CD4-positive, alpha-beta T cell (primary cell): ENCODE measurements at regions not wholly inside any gene's neighbourhood (a gene's known extent, or its start where the extent isn't known, plus 50 kb on each side); places are given as distances from the start of the nearest gene placed in this dataset.

ENCODE experiments used
- ATAC-seq: fragments of 200-7000 bp; cut with Tn5 transposase; one replicate; pipeline ENCODE4 v1.10.0; 2022; ENCODE audit warnings: mild to moderate bottlenecking; ENCODE audit not compliant: poor library complexity
- CTCF ChIA-PET: fragments of 350-600 bp; sonication (Branson Sonifier 250); formaldehyde crosslinking; loops from one replicate; lab custom pipeline; 2021; ENCODE audit warnings: antibody characterized with exemption, inconsistent platforms; lab: Charles Lee
- POLR2A ChIA-PET: fragments of 350-600 bp; sonication (Branson Sonifier 250); formaldehyde crosslinking; loops from one replicate; lab custom pipeline; 2021; ENCODE audit warnings: antibody characterized with exemption, inconsistent platforms; lab: Charles Lee
- DNase-seq, 14 experiments: peaks; one replicate each; pipeline ENCODE4 v3.0.0-alpha.2; 2013 to 2020; ENCODE audit warnings: mixed read lengths in 2 of 14
- H3K27ac ChIP-seq, 2 donors: one replicate each; pipeline versions ENCODE4 v1.5.1 to v1.7.0; 2013; ENCODE audit warnings: low read length in 2 of 2, low read depth in 1 of 2, mild to moderate bottlenecking in 1 of 2
- H3K27me3 ChIP-seq, 2 experiments: 1 replicate in 1 of 2; 2 replicates in 1 of 2; pipeline versions ENCODE4 v1.6.1 to v1.7.0; 2013; ENCODE audit warnings: low read length in 2 of 2, control low read depth in 1 of 2, mild to moderate bottlenecking in 1 of 2, moderate library complexity in 1 of 2; ENCODE audit not compliant: insufficient read depth in 2 of 2, control insufficient read depth in 1 of 2
- H3K36me3 ChIP-seq: one replicate; pipeline ENCODE4 v1.6.1; 2013; ENCODE audit warnings: low read length, control low read depth; ENCODE audit not compliant: insufficient read depth
- H3K4me1 ChIP-seq: one replicate; pipeline ENCODE4 v1.6.1; 2013; ENCODE audit warnings: low read length, control low read depth; ENCODE audit not compliant: insufficient read depth
- H3K4me3 ChIP-seq: one replicate; pipeline ENCODE4 v1.5.1; 2013; ENCODE audit warnings: mild to moderate bottlenecking, low read length, moderate library complexity
- H3K9me3 ChIP-seq, 2 experiments: 1 replicate in 1 of 2; 2 replicates in 1 of 2; pipeline versions ENCODE4 v1.6.1 to v1.7.0; 2013; ENCODE audit warnings: low read length in 2 of 2, mild to moderate bottlenecking in 2 of 2, control low read depth in 1 of 2, moderate library complexity in 1 of 2; ENCODE audit not compliant: control insufficient read depth in 1 of 2, insufficient read depth in 1 of 2
- H3K27ac Mint-ChIP-seq: one replicate; pipeline ENCODE4 v1.8.0; 2020; ENCODE audit warnings: mixed read lengths
- H3K27me3 Mint-ChIP-seq: one replicate; pipeline ENCODE4 v1.8.0; 2021; ENCODE audit warnings: mixed read lengths
- H3K36me3 Mint-ChIP-seq: one replicate; pipeline ENCODE4 v1.8.0; 2021; ENCODE audit warnings: low read depth, mixed read lengths
- H3K4me1 Mint-ChIP-seq: one replicate; pipeline ENCODE4 v1.8.0; 2021; ENCODE audit warnings: low read depth, mixed read lengths
- H3K4me3 Mint-ChIP-seq: one replicate; pipeline ENCODE4 v1.8.0; 2020; ENCODE audit warnings: mild to moderate bottlenecking, mixed read lengths
- H3K9me3 Mint-ChIP-seq: one replicate; pipeline ENCODE4 v1.8.0; 2020; ENCODE audit warnings: mixed read lengths
- CTCF ChIP-seq: fragments of 200-600 bp; IDR thresholded peaks from one replicate; pipeline ENCODE4 v1.8.0; 2022; ENCODE audit warnings: antibody characterized with exemption, mild to moderate bottlenecking
- intact Hi-C, 2 experiments: fragments of 100-400 bp; cut with DNase I in 1 of 2; cut with micrococcal nuclease in 1 of 2; formaldehyde crosslinking; loops; one replicate each; pipeline versions ENCODE4 v1.15.1 to v1.9.0; 2023 to 2025; cut with DNase I, micrococcal nuclease

DNA sequence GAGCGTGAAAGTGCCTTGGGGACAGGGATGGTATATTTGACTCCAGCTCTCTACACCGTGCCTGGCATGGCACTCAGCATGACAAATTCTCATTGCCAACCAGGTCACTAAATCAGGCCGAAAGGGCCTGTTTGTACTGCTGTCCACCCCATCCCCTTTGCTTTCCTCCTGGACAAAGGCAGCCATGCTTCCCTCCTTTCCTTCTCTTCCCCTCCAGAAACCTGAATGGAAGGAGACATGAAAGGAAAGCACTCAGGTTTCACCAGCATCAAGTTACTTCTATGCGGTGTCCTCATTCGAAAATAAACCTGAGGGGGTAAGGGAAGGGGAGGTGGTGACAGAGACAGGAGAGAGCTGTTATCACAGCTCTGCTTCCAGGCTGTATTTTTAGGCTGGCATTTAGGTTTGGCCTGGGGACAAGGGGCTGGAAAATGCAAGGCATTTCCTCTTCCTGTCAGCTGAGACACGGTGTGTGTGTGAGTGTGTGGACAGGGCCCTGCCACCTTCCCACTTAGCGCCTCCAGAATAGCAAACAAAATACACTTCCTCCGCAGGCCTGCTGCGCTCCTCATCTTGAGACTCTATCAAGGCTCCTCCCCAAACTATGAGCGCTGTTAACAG, 79.9 kb upstream of the COL13A1 start:
- Mint-ChIP-seq H3K27ac (no peak overlapping the region), H3K4me1 (no peaks in the 10 kb centered on the region), H3K36me3 (no peaks in the 10 kb centered on the region), H3K27me3 (peaks cover 13% of the 10 kb centered on the region), H3K4me3 (no peak overlapping the region), H3K9me3 (no peaks in the 10 kb centered on the region)
- no peak for TF ChIP-seq CTCF
- no peaks in the 10 kb centered on the region for H3K4me1 ChIP-seq
- H3K27ac ChIP-seq: no peak overlapping the region
- ChIA-PET POLR2A (no interaction called here), CTCF (no interaction called here)
- no peaks in the 10 kb centered on the region for H3K9me3 ChIP-seq
- DNase-seq (no peak), ATAC-seq (no peak)
- H3K27me3 ChIP-seq: peaks cover 8 to 9% of the 10 kb centered on the region in 2 experiments
- no peaks in the 10 kb centered on the region for H3K36me3 ChIP-seq
- intact Hi-C loops: no loop called here
- no peak overlapping the region for H3K4me3 ChIP-seq

GRCh38 chr10:69723653-69724052, 78.1 kb upstream of the COL13A1 start:
- ATAC-seq: no peak
- H3K27ac ChIP-seq: no peak overlapping the region
- Mint-ChIP-seq H3K4me1 (no peaks in the 10 kb centered on the region), H3K27ac (no peak overlapping the region), H3K36me3 (no peaks in the 10 kb centered on the region), H3K4me3 (no peak overlapping the region), H3K9me3 (no peaks in the 10 kb centered on the region), H3K27me3 (peaks cover 17% of the 10 kb centered on the region)
- CTCF ChIA-PET: no interaction called here
- no peaks in the 10 kb centered on the region for H3K9me3 ChIP-seq
- no peaks in the 10 kb centered on the region for H3K4me1 ChIP-seq
- intact Hi-C loops: no loop called here
- H3K27me3 ChIP-seq: peaks cover 8 to 9% of the 10 kb centered on the region in 2 experiments
- DNase-seq: no peak
- H3K4me3 ChIP-seq: no peak overlapping the region
- POLR2A ChIA-PET: no interaction called here
- TF ChIP-seq CTCF: no peak
- no peaks in the 10 kb centered on the region for H3K36me3 ChIP-seq

DNA sequence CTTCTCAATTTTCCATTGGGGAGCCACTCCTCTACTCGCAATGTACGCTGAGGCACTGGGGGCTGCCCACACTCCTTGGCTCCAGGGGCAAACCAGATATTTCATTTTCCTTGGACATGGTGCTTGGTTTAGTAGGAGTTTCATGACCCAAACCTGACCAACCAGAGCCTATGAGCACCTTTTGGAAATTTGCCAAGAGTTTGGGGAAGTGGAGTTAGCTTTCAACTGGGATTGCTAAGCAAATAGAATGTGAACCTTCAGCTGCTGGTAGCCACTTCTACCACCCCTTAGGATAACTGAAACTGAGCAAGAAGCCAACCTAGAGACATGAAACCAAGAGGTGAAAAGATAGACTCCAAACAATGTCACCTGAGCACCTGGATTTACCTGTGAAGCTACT, 74.9 kb upstream of the COL13A1 start:
- Mint-ChIP-seq H3K4me3 (no peak overlapping the region), H3K9me3 (no peaks in the 10 kb centered on the region), H3K36me3 (no peaks in the 10 kb centered on the region), H3K4me1 (no peaks in the 10 kb centered on the region), H3K27me3 (peaks cover 17% of the 10 kb centered on the region), H3K27ac (no peak overlapping the region)
- no peak overlapping the region for H3K27ac ChIP-seq
- H3K27me3 ChIP-seq: peaks cover 3 to 9% of the 10 kb centered on the region in 2 experiments
- ATAC-seq (no peak), DNase-seq (no peak)
- POLR2A ChIA-PET: no interaction called here
- H3K4me3 ChIP-seq: no peak overlapping the region
- no peak for TF ChIP-seq CTCF
- intact Hi-C loops: no loop called here
- CTCF ChIA-PET: no interaction called here
- H3K36me3 ChIP-seq: no peaks in the 10 kb centered on the region
- H3K4me1 ChIP-seq: no peaks in the 10 kb centered on the region
- no peaks in the 10 kb centered on the region for H3K9me3 ChIP-seq
